GM12865 (cell line): ENCODE measurements at regions not wholly inside any gene's neighbourhood (a gene's known extent, or its start where the extent isn't known, plus 50 kb on each side); places are given as distances from the start of the nearest gene placed in this dataset.
A peak's percentile ranks its signal among the peaks of the same experiment; 100 is the strongest.

ENCODE experiments used
- DNase-seq: peaks from one replicate; pipeline ENCODE4 v3.0.0; 2010; ENCODE audit warnings: low read depth
- H3K4me3 ChIP-seq: 2 replicates; pipeline ENCODE4 v1.5.1; 2011; ENCODE audit warnings: mild to moderate bottlenecking, low read depth, low read length, control low read depth
- CTCF ChIP-seq: IDR thresholded peaks from 2 replicates; pipeline ENCODE4 v1.5.1; 2011; ENCODE audit warnings: low read length, control low read depth, low read depth, inconsistent platforms; ENCODE audit not compliant: insufficient read depth; ENCODE audit errors: missing control alignments

GRCh38 chr13:71255633-71256032, 611.4 kb downstream of the DACH1 start:
- H3K4me3 ChIP-seq: no peak overlapping the region
- TF ChIP-seq CTCF: no peak
- no peak for DNase-seq

- DNase-seq: no peak
- TF ChIP-seq CTCF: no peak
- no peak overlapping the region for H3K4me3 ChIP-seq
Measured at GRCh38 chr13:71254384-71254783, 612.6 kb downstream of the DACH1 start.

GRCh38 chr13:71252184-71252704, 614.8 kb downstream of the DACH1 start:
- peak; percentile 5 for DNase-seq
- no peak for TF ChIP-seq CTCF
- peak overlapping the region; percentile 21; the same call in 1 of the 2 replicates for H3K4me3 ChIP-seq

- TF ChIP-seq CTCF: no peak
- DNase-seq: no peak
- no peak overlapping the region for H3K4me3 ChIP-seq
Measured at GRCh38 chr13:71251292-71251951, 615.6 kb downstream of the DACH1 start.

- no peak overlapping the region for H3K4me3 ChIP-seq
- no peak for TF ChIP-seq CTCF
- no peak for DNase-seq
Measured at GRCh38 chr13:71249011-71249410, 618.0 kb downstream of the DACH1 start.

- TF ChIP-seq CTCF: no peak
- H3K4me3 ChIP-seq: no peak overlapping the region
- DNase-seq: no peak
Measured at GRCh38 chr13:71244161-71244560, 622.8 kb downstream of the DACH1 start.

GRCh38 chr13:71242201-71242600, 624.8 kb downstream of the DACH1 start:
- TF ChIP-seq CTCF: no peak
- H3K4me3 ChIP-seq: no peak overlapping the region

More at GRCh38 chr13:71242201-71242600, 624.8 kb downstream of the DACH1 start:
- no peak for DNase-seq
